SK-N-MC (cell line): ENCODE measurements at regions not wholly inside any gene's neighbourhood (a gene's known extent, or its start where the extent isn't known, plus 50 kb on each side); places are given as distances from the start of the nearest gene placed in this dataset.

Experiments used
- DNase-seq: peaks from one replicate; pipeline ENCODE4 v3.0.0-alpha.2; 2011; ENCODE audit warnings: low read depth, low spot score
- H3K27ac ChIP-seq: fragments of 200-600 bp; sonication (generic); 2 replicates; pipeline ENCODE4 v1.5.1; 2016; ENCODE audit warnings: mixed run types
- H3K36me3 ChIP-seq: fragments of 200-600 bp; sonication (generic); 2 replicates; pipeline ENCODE4 v1.6.1; 2017; ENCODE audit warnings: antibody characterized with exemption, low read length, mixed read lengths; ENCODE audit not compliant: insufficient read depth
- H3K4me3 ChIP-seq: fragments of 200-600 bp; sonication (generic); 2 replicates; pipeline ENCODE4 v1.5.1; 2016
- H3K9ac ChIP-seq: fragments of 200-600 bp; sonication (generic); 2 replicates; pipeline ENCODE4 v1.8.0; 2017; ENCODE audit warnings: mixed run types, mixed read lengths; ENCODE audit not compliant: insufficient read length
- H3K9me3 ChIP-seq: fragments of 200-600 bp; sonication (generic); 2 replicates; pipeline ENCODE4 v1.6.1; 2017; ENCODE audit warnings: low read depth, mild to moderate bottlenecking, antibody characterized with exemption, low read length, moderate library complexity, mixed read lengths
- EZH2 ChIP-seq: fragments of 200-600 bp; sonication (generic); IDR thresholded peaks from one replicate; pipeline ENCODE4 v1.6.1; 2017; ENCODE audit warnings: antibody characterized with exemption
- FOXP2 ChIP-seq: optimal IDR thresholded peaks from 2 replicates; pipeline ENCODE3; 2011; ENCODE audit warnings: mild to moderate bottlenecking, moderate library complexity; ENCODE audit not compliant: insufficient read depth; ENCODE audit errors: extremely low read length, control extremely low read depth
- POLR2AphosphoS5 ChIP-seq: IDR thresholded peaks from 2 replicates; pipeline ENCODE4 v1.6.1; 2012; ENCODE audit warnings: mild to moderate bottlenecking, low read depth, low read length, borderline replicate concordance

DNA sequence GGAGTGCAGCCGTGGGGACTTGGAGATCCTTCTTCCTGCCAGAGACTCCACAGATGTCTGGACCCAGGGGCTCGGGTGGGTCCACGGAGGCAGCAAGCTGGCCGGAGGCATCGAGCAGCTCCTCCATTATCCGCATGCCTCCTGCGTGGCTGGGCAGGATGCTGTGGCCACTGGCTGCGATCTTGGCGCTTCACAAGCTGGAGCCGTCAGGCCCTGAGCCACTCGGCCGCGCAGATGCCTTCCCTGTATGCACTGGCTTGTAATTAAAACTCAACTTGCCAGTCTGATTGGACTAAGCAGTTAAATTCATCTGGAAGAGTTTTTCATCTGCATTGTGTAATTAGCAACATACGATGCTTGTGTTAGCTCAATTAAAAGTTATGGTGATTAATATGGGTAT lies 151.5 kb downstream of the AACS start:
- no peak overlapping the region for H3K4me3 ChIP-seq
- H3K27ac ChIP-seq = 0 out of 2 replicates have a peak overlapping the region, but pooled peaks have one; percentile 28
- TF ChIP-seq EZH2 = no peak
- no peak for TF ChIP-seq FOXP2
- TF ChIP-seq POLR2AphosphoS5 = no peak
- no peak for DNase-seq
- H3K9ac ChIP-seq = no peak overlapping the region
- peaks cover 68% of the 10 kb centered on the region for H3K36me3 ChIP-seq
- no peaks in the 10 kb centered on the region for H3K9me3 ChIP-seq

DNA sequence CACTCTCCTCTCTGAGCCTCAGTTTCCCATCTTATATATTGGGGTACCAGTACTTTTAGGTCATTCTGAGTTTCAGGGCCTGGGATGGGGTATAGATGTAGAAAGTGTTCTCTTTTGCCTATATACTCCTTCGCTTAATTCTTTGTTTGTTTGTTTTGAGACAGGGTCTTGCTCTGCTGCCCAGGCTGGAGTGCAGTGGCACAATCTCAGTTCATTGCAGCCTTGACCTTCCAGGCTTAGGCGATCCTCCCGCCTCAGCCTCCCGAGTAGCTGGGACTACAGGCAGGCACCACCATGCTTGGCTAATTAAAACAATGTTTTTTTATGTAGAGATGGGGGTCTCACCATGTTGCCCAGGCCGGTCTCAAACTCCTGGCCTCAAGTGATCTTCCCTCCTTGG lies 152.1 kb downstream of the AACS start:
- Histone ChIP-seq H3K27ac (no peak overlapping the region), H3K9me3 (no peaks in the 10 kb centered on the region), H3K9ac (no peak overlapping the region), H3K4me3 (no peak overlapping the region), H3K36me3 (peaks cover 68% of the 10 kb centered on the region)
- DNase-seq = no peak
- TF ChIP-seq EZH2 (no peak), POLR2AphosphoS5 (no peak), FOXP2 (no peak)

DNA sequence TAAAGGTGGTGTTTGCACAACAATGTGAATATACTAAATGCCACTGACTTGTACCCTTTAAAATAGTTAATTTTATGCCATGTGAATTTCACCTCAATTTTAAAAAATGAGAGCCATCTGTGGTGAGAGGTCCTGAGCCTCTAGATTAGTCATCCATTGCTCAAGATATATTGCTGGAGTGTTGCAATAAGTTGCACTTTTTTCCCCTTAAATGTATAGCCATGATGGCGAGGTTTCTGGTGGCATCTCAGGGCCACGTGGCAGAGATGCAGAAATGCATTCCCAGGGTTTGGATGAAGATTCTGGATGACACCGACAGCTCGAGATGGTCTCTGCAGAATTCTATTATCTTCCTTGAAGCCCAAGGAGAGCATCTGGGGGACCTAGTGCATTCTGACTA lies 153.7 kb downstream of the AACS start:
- no peaks in the 10 kb centered on the region for H3K9me3 ChIP-seq
- H3K4me3 ChIP-seq = no peak overlapping the region
- no peak for DNase-seq
- peaks cover 71% of the 10 kb centered on the region for H3K36me3 ChIP-seq
- TF ChIP-seq EZH2 = no peak
- TF ChIP-seq POLR2AphosphoS5 = no peak
- no peak for TF ChIP-seq FOXP2
- H3K9ac ChIP-seq = no peak overlapping the region
- peak overlapping the region; percentile 91 for H3K27ac ChIP-seq

DNA sequence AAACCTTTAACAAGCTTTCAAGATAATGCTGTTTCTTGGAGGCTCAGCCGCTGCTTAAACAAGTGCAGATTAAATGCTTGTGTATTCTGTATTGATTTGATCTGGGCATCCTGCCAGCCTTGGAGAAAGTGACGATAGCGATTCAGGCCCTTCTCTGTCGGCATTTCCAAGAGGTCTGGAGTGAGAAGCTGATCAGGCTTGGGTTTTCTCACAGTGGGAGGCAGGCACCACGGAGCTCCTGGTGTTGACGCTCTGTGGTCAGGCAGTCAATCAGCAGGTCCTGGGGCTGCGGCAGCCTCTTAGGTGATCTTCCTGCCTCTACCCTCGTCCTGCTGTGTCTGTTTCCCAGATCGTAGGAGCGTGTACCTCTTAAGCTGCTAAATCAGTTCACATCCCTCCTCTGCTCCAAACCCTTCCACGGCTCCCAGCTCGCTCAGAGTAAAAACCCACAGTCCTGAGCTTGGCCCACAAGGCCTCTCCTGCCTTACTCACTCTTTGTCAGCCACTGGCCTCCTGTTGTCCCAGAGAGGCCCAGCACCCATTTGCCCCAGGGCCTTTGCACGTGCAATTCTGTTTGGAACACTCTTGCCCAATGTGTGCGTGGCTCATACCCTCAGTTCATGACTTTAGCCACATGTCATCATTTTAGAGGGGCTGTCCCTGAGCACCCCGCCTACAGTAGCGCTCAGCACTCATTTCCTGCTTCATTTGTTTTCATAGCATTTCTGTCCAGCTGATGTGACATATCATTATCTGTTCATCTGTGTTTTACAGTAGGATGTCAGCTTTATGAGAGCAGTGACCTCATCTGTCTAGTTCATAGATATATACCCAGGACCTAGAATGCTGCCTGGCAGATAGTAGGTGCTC lies 155.4 kb downstream of the AACS start:
- peak; percentile 74 for DNase-seq
- Histone ChIP-seq H3K9me3 (no peaks in the 10 kb centered on the region), H3K27ac (peak overlapping the region; percentile 91), H3K9ac (no peak overlapping the region), H3K36me3 (peaks cover 72% of the 10 kb centered on the region), H3K4me3 (peak overlapping the region; percentile 35)
- no peak for TF ChIP-seq EZH2
- no peak for TF ChIP-seq FOXP2
- no peak for TF ChIP-seq POLR2AphosphoS5

DNA sequence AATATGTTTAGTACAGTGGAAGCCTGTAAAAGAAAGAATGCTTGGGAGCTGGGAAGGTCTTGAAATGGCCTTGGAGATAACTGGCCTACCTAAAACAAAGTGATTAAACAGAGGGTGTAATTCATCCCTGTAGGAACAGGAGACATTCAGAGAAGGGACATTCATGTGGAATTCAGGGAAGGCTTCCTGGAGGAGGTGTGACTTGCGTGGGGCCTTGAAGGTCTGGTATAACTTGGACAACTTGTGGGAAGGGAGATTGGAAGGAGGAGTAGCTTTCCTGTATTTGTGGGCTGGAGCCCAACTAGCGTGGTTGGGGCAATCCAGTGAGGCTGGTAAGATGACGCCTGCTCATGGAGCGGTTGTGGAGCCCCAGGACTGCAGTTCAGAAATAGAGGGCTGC lies 156.4 kb downstream of the AACS start:
- Histone ChIP-seq H3K27ac (peak overlapping the region; percentile 91), H3K4me3 (no peak overlapping the region), H3K36me3 (peaks cover 75% of the 10 kb centered on the region), H3K9ac (no peak overlapping the region), H3K9me3 (no peaks in the 10 kb centered on the region)
- TF ChIP-seq FOXP2 (no peak), POLR2AphosphoS5 (no peak), EZH2 (no peak)
- DNase-seq = no peak

DNA sequence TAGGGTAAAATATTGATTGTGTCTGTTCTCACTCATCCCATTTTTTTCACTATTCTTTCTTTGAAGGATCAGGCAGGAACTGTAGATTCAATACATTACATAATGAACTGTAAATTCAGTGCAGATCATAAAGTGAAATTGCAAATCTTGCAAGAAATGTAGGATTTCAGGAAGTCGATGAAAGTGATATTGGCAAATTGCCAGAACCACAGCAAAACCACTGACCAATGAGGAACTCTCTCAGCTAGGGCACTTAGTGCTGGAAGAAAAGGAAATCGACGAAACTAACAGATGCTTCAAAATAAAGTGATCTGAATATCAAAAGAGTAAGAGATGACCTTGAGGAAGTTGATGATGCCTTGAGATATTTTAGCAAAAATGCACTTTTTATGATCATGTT lies 157.6 kb downstream of the AACS start:
- Histone ChIP-seq H3K36me3 (peaks cover 82% of the 10 kb centered on the region), H3K27ac (peak overlapping the region; percentile 91), H3K9ac (peak overlapping the region; percentile 12), H3K9me3 (no peaks in the 10 kb centered on the region), H3K4me3 (peak overlapping the region; percentile 51)
- TF ChIP-seq EZH2 = no peak
- no peak for TF ChIP-seq POLR2AphosphoS5
- TF ChIP-seq FOXP2 = no peak
- DNase-seq = peak; percentile 88

DNA sequence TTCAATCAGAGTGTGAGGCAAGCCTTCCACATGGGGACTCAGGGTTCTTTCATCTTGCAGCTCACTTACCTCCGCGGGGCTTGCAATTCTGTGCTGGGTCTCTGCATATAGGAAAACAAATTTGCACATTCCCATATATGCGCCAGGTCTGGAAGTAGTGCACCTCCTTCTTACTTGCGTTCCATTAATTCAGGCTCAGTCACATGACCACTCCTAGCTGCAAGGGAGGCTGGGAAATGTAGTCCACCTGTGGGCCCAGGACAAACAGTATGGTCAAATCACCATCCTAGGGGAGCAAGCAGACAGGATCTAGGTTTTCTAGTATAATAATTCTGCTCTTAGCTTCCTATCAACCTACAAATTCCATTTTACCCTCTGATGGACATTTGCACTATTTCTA lies 160.4 kb downstream of the AACS start:
- Histone ChIP-seq H3K4me3 (no peak overlapping the region), H3K27ac (no peak overlapping the region), H3K36me3 (peaks cover 90% of the 10 kb centered on the region), H3K9me3 (no peaks in the 10 kb centered on the region), H3K9ac (no peak overlapping the region)
- no peak for TF ChIP-seq EZH2
- no peak for TF ChIP-seq FOXP2
- no peak for TF ChIP-seq POLR2AphosphoS5
- DNase-seq = no peak

DNA sequence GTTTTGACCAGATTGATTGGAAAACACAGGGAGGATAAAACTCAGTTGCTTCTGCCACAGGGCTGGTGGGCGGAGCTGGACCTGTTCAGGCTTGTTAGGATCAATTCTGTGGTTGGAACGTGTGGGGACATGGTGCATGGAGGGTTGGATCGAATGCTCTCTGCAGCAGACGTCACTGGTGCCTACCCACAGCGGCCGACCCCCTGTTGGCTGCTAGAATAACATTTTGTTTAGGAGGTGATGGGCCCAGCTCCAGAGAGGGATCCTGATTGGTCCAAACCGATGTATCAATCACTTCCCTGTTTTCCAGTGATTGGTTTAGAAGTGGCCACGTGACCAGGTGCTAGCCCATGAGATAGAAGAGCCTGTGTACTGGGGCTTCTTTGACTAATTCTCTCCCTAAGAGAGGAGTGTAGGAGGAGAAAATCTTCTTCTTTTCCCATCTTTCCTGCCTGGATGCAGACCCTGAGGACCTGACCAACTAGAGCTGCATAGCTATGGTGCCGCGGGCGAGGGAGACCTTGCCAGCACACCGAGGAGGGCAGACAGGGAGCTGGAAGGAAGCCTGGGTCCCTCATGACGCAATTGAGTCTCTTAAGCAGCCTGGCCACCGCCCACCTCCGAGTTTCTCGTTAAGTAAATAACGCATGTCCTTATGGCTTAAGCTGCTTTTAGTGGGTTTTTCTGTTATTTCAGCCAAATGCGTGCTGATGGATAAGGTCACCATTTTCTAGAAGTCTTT lies 163.5 kb downstream of the AACS start:
- Histone ChIP-seq H3K9ac (no peak overlapping the region), H3K4me3 (no peak overlapping the region), H3K36me3 (peaks cover 99% of the 10 kb centered on the region), H3K27ac (0 out of 2 replicates have a peak overlapping the region, but pooled peaks have one; percentile 25), H3K9me3 (no peaks in the 10 kb centered on the region)
- no peak for DNase-seq
- TF ChIP-seq EZH2 (no peak), POLR2AphosphoS5 (no peak), FOXP2 (no peak)
